WTC11 (cell line): ENCODE measurements at regions not wholly inside any gene's neighbourhood (a gene's known extent, or its start where the extent isn't known, plus 50 kb on each side); places are given as distances from the start of the nearest gene placed in this dataset.

Experiments used
- ATAC-seq: fragments of 200-7000 bp; cut with Tn5 transposase; 2 replicates; pipeline ENCODE4 v1.10.0; 2021; ENCODE audit warnings: mild to moderate bottlenecking, moderate library complexity
- CTCF ChIA-PET: fragments of 300-600 bp; sonication (Branson Sonifier 250); formaldehyde crosslinking; loops from one replicate; lab custom pipeline; 2021; ENCODE audit warnings: antibody characterized with exemption; lab: Charles Lee
- POLR2A ChIA-PET: fragments of 350-600 bp; sonication (Branson Sonifier 250); formaldehyde crosslinking; loops from one replicate; lab custom pipeline; 2021; ENCODE audit warnings: antibody characterized with exemption; lab: Charles Lee
- DNase-seq: peaks from one replicate; pipeline ENCODE4 v3.0.0; 2021; ENCODE audit warnings: low spot score
- H3K27ac Mint-ChIP-seq: 2 replicates; pipeline ENCODE4 v1.8.0; 2021; ENCODE audit warnings: mixed read lengths
- H3K27me3 Mint-ChIP-seq: 2 replicates; pipeline ENCODE4 v1.8.0; 2021; ENCODE audit warnings: low read depth, mild to moderate bottlenecking, moderate library complexity, mixed read lengths
- H3K36me3 Mint-ChIP-seq: 2 replicates; pipeline ENCODE4 v1.8.0; 2021; ENCODE audit warnings: mixed read lengths
- H3K4me1 Mint-ChIP-seq: 2 replicates; pipeline ENCODE4 v1.8.0; 2022; ENCODE audit warnings: mixed read lengths
- H3K4me3 Mint-ChIP-seq: 2 replicates; pipeline ENCODE4 v1.8.0; 2021; ENCODE audit warnings: mild to moderate bottlenecking, moderate library complexity, mixed read lengths
- H3K9me3 Mint-ChIP-seq: 2 replicates; pipeline ENCODE4 v1.8.0; 2021; ENCODE audit warnings: mixed read lengths
- CREB1 ChIP-seq: sonication (generic); formaldehyde crosslinking; IDR thresholded peaks from 2 replicates; pipeline ENCODE4 v1.8.0; 2023; ENCODE audit warnings: mild to moderate bottlenecking, missing genetic modification reagents
- CREM ChIP-seq: sonication (generic); formaldehyde crosslinking; IDR thresholded peaks from 2 replicates; pipeline ENCODE4 v1.8.1; 2022; ENCODE audit warnings: mild to moderate bottlenecking, missing genetic modification reagents, moderate library complexity
- FOXJ3 ChIP-seq: sonication (generic); formaldehyde crosslinking; IDR thresholded peaks from 2 replicates; pipeline ENCODE4 v1.9.0; 2021; ENCODE audit warnings: missing genetic modification reagents, mild to moderate bottlenecking, borderline replicate concordance
- GTF2I ChIP-seq: fragments of 250-450 bp; sonication (Bioruptor Pico); conservative IDR thresholded peaks from 2 replicates; pipeline ENCODE4 v1.4.0; 2021; ENCODE audit warnings: mild to moderate bottlenecking
- IRF2 ChIP-seq: sonication (generic); formaldehyde crosslinking; IDR thresholded peaks from 2 replicates; pipeline ENCODE4 v1.8.0; 2022; ENCODE audit warnings: low read depth, missing genetic modification reagents, borderline replicate concordance
- KAT7 ChIP-seq: sonication (generic); formaldehyde crosslinking; IDR thresholded peaks from 2 replicates; pipeline ENCODE4 v1.8.1; 2023; ENCODE audit warnings: missing genetic modification reagents, mild to moderate bottlenecking, borderline replicate concordance
- NFATC4 ChIP-seq: fragments of 250-450 bp; sonication (Bioruptor Pico); IDR thresholded peaks from 2 replicates; pipeline ENCODE4 v1.9.0; 2021; ENCODE audit warnings: mild to moderate bottlenecking
- PRRX2 ChIP-seq: fragments of 250-450 bp; sonication (Bioruptor Pico); IDR thresholded peaks from 2 replicates; pipeline ENCODE4 v1.8.0; 2021; ENCODE audit warnings: mild to moderate bottlenecking
- RELA ChIP-seq: sonication (generic); formaldehyde crosslinking; IDR thresholded peaks from 2 replicates; pipeline ENCODE4 v1.8.1; 2022; ENCODE audit warnings: missing genetic modification reagents, mild to moderate bottlenecking, borderline replicate concordance
- SOX15 ChIP-seq: fragments of 250-450 bp; sonication (Bioruptor Pico); IDR thresholded peaks from 2 replicates; pipeline ENCODE4 v1.9.0; 2021; ENCODE audit warnings: mild to moderate bottlenecking
- TEAD1 ChIP-seq: sonication (generic); formaldehyde crosslinking; IDR thresholded peaks from 2 replicates; pipeline ENCODE4 v1.8.0; 2022; ENCODE audit warnings: mild to moderate bottlenecking, missing genetic modification reagents
- TEAD4 ChIP-seq: sonication (generic); formaldehyde crosslinking; IDR thresholded peaks from 2 replicates; pipeline ENCODE4 v1.8.0; 2022; ENCODE audit warnings: mild to moderate bottlenecking, missing genetic modification reagents
- ZBTB21 ChIP-seq: sonication (generic); formaldehyde crosslinking; IDR thresholded peaks from 2 replicates; pipeline ENCODE4 v1.8.1; 2023; ENCODE audit warnings: mild to moderate bottlenecking, missing genetic modification reagents, borderline replicate concordance
- TF ChIP-seq, protein P1 (sequence below): sonication (generic); formaldehyde crosslinking; IDR thresholded peaks from 2 replicates; pipeline ENCODE4 v1.8.0; 2022; ENCODE audit warnings: mild to moderate bottlenecking, missing genetic modification reagents
- TF ChIP-seq, protein P2 (sequence below): sonication (generic); formaldehyde crosslinking; IDR thresholded peaks from 2 replicates; pipeline ENCODE4 v1.8.0; 2022; ENCODE audit warnings: mild to moderate bottlenecking, missing genetic modification reagents
- TF ChIP-seq, protein P3 (sequence below): sonication (generic); formaldehyde crosslinking; IDR thresholded peaks from 2 replicates; pipeline ENCODE4 v1.8.0; 2023; ENCODE audit warnings: mild to moderate bottlenecking, missing genetic modification reagents
- TF ChIP-seq, protein P4 (sequence below): fragments of 250-450 bp; sonication (Bioruptor Pico); IDR thresholded peaks from 2 replicates; pipeline ENCODE4 v1.9.0; 2021; ENCODE audit warnings: mild to moderate bottlenecking
- TF ChIP-seq, protein P5 (sequence below): sonication (generic); formaldehyde crosslinking; IDR thresholded peaks from 2 replicates; pipeline ENCODE4 v1.8.1; 2022; ENCODE audit warnings: mild to moderate bottlenecking, missing genetic modification reagents, moderate library complexity, borderline replicate concordance
- TF ChIP-seq, protein P6 (sequence below): fragments of 250-450 bp; sonication (Bioruptor Pico); IDR thresholded peaks from 2 replicates; pipeline ENCODE4 v2.1.2; 2022; ENCODE audit warnings: mild to moderate bottlenecking, moderate library complexity
- TF ChIP-seq, protein P7 (sequence below): fragments of 250-450 bp; sonication (Bioruptor Pico); IDR thresholded peaks from 2 replicates; pipeline ENCODE4 v1.8.0; 2021; ENCODE audit warnings: mild to moderate bottlenecking
- TF ChIP-seq, protein P8 (sequence below): sonication (generic); formaldehyde crosslinking; IDR thresholded peaks from 2 replicates; pipeline ENCODE4 v1.8.0; 2022; ENCODE audit warnings: mild to moderate bottlenecking, missing genetic modification reagents
- TF ChIP-seq, protein P9 (sequence below): sonication (generic); formaldehyde crosslinking; IDR thresholded peaks from 2 replicates; pipeline ENCODE4 v1.8.1; 2022; ENCODE audit warnings: missing genetic modification reagents, borderline replicate concordance
- TF ChIP-seq, protein P10 (sequence below): fragments of 250-450 bp; sonication (Bioruptor Pico); IDR thresholded peaks from 2 replicates; pipeline ENCODE4 v1.9.0; 2021; ENCODE audit warnings: moderate library complexity, mild to moderate bottlenecking, inconsistent platforms, borderline replicate concordance

DNA sequence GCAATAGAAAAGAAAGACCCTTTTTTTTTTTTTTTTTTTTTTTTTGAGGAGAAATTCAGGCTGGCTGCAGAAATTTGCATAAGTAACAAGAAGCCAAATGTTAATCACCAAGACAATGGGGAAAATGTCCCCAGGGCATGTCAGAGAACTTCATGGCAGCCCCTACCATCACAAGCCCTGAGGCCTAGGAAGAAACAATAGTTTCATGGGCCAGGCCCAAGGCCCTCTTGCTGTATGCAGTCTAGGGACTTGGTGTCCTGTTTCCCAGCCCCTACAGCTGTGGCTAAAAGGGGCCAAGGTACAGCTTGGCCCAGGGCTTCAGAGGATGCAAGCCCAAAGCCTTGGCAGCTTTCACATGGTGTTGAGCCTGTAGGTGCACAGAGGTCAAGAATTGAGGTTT lies 88.4 kb upstream of the TPP2 start:
- Mint-ChIP-seq H3K4me1 (peaks cover 15% of the 10 kb centered on the region), H3K9me3 (peaks cover 32% of the 10 kb centered on the region), H3K36me3 (peaks cover 18% of the 10 kb centered on the region)
- POLR2A ChIA-PET: no interaction called here
- peak; percentile 51 for ATAC-seq
- no peak for DNase-seq
- TF ChIP-seq, protein P1, sequence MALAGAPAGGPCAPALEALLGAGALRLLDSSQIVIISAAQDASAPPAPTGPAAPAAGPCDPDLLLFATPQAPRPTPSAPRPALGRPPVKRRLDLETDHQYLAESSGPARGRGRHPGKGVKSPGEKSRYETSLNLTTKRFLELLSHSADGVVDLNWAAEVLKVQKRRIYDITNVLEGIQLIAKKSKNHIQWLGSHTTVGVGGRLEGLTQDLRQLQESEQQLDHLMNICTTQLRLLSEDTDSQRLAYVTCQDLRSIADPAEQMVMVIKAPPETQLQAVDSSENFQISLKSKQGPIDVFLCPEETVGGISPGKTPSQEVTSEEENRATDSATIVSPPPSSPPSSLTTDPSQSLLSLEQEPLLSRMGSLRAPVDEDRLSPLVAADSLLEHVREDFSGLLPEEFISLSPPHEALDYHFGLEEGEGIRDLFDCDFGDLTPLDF: no peak
- TF ChIP-seq, protein P2, sequence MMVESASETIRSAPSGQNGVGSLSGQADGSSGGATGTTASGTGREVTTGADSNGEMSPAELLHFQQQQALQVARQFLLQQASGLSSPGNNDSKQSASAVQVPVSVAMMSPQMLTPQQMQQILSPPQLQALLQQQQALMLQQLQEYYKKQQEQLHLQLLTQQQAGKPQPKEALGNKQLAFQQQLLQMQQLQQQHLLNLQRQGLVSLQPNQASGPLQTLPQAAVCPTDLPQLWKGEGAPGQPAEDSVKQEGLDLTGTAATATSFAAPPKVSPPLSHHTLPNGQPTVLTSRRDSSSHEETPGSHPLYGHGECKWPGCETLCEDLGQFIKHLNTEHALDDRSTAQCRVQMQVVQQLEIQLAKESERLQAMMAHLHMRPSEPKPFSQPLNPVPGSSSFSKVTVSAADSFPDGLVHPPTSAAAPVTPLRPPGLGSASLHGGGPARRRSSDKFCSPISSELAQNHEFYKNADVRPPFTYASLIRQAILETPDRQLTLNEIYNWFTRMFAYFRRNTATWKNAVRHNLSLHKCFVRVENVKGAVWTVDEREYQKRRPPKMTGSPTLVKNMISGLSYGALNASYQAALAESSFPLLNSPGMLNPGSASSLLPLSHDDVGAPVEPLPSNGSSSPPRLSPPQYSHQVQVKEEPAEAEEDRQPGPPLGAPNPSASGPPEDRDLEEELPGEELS (CRISPR knock-in tag): no peak
- TF ChIP-seq, protein P3, sequence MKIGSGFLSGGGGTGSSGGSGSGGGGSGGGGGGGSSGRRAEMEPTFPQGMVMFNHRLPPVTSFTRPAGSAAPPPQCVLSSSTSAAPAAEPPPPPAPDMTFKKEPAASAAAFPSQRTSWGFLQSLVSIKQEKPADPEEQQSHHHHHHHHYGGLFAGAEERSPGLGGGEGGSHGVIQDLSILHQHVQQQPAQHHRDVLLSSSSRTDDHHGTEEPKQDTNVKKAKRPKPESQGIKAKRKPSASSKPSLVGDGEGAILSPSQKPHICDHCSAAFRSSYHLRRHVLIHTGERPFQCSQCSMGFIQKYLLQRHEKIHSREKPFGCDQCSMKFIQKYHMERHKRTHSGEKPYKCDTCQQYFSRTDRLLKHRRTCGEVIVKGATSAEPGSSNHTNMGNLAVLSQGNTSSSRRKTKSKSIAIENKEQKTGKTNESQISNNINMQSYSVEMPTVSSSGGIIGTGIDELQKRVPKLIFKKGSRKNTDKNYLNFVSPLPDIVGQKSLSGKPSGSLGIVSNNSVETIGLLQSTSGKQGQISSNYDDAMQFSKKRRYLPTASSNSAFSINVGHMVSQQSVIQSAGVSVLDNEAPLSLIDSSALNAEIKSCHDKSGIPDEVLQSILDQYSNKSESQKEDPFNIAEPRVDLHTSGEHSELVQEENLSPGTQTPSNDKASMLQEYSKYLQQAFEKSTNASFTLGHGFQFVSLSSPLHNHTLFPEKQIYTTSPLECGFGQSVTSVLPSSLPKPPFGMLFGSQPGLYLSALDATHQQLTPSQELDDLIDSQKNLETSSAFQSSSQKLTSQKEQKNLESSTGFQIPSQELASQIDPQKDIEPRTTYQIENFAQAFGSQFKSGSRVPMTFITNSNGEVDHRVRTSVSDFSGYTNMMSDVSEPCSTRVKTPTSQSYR: no peak
- TF ChIP-seq RELA (CRISPR knock-in tag): no peak
- no peak for TF ChIP-seq CREB1 (CRISPR knock-in tag)
- no peak for TF ChIP-seq SOX15
- TF ChIP-seq, protein P4, sequence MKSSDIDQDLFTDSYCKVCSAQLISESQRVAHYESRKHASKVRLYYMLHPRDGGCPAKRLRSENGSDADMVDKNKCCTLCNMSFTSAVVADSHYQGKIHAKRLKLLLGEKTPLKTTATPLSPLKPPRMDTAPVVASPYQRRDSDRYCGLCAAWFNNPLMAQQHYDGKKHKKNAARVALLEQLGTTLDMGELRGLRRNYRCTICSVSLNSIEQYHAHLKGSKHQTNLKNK (CRISPR knock-in tag): no peak
- TF ChIP-seq NFATC4: no peak
- TF ChIP-seq KAT7 (CRISPR knock-in tag): no peak
- TF ChIP-seq CREM (CRISPR knock-in tag): no peak
- no peak for TF ChIP-seq ZBTB21 (CRISPR knock-in tag)
- TF ChIP-seq IRF2: no peak
- TF ChIP-seq TEAD4 (CRISPR knock-in tag): no peak
- TF ChIP-seq FOXJ3: no peak
- TF ChIP-seq, protein P5, sequence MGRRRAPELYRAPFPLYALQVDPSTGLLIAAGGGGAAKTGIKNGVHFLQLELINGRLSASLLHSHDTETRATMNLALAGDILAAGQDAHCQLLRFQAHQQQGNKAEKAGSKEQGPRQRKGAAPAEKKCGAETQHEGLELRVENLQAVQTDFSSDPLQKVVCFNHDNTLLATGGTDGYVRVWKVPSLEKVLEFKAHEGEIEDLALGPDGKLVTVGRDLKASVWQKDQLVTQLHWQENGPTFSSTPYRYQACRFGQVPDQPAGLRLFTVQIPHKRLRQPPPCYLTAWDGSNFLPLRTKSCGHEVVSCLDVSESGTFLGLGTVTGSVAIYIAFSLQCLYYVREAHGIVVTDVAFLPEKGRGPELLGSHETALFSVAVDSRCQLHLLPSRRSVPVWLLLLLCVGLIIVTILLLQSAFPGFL (CRISPR knock-in tag): no peak
- TF ChIP-seq, protein P6, sequence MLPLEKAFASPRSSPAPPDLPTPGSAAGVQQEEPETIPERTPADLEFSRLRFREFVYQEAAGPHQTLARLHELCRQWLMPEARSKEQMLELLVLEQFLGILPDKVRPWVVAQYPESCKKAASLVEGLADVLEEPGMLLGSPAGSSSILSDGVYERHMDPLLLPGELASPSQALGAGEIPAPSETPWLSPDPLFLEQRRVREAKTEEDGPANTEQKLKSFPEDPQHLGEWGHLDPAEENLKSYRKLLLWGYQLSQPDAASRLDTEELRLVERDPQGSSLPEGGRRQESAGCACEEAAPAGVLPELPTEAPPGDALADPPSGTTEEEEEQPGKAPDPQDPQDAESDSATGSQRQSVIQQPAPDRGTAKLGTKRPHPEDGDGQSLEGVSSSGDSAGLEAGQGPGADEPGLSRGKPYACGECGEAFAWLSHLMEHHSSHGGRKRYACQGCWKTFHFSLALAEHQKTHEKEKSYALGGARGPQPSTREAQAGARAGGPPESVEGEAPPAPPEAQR (CRISPR knock-in tag): no peak
- TF ChIP-seq, all 79 proteins: peak for 0
- CTCF ChIA-PET: no interaction called here
- H3K4me3 Mint-ChIP-seq: no peak overlapping the region
- no peaks in the 10 kb centered on the region; the same call in 1 of the 2 replicates for H3K27me3 Mint-ChIP-seq
- H3K27ac Mint-ChIP-seq: no peak overlapping the region

DNA sequence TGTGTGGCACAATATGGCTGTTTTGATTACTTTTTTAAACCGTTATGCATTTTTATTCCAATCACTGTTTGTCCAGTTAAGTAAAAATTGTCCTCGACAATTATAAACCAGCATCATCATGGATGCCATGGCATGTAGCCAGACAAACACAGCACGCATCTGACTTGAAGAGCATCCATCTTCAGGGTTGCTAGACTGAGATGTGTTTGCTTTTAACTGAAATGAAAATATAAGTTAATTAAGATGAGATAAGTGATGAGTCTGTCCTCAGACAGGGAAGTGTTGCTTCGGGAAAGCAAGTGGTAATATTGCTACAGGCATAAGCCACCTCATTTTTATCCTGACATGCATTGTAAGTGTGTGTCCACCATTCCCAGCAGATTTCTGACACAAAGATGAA lies 92.8 kb upstream of the TPP2 start:
- ChIA-PET POLR2A (no interaction called here), CTCF (no interaction called here)
- ATAC-seq (no peak), DNase-seq (no peak)
- peaks cover 28% of the 10 kb centered on the region for H3K9me3 Mint-ChIP-seq
- no peak overlapping the region for H3K27ac Mint-ChIP-seq
- peaks cover 13% of the 10 kb centered on the region for H3K36me3 Mint-ChIP-seq
- no peak overlapping the region for H3K4me3 Mint-ChIP-seq
- peaks cover 40% of the 10 kb centered on the region for H3K4me1 Mint-ChIP-seq
- H3K27me3 Mint-ChIP-seq: no peaks in the 10 kb centered on the region; the same call in 1 of the 2 replicates
- TF ChIP-seq PRRX2 (no peak), GTF2I (CRISPR knock-in tag) (no peak), TEAD1 (no peak), SOX15 (no peak)
- TF ChIP-seq, protein P7, sequence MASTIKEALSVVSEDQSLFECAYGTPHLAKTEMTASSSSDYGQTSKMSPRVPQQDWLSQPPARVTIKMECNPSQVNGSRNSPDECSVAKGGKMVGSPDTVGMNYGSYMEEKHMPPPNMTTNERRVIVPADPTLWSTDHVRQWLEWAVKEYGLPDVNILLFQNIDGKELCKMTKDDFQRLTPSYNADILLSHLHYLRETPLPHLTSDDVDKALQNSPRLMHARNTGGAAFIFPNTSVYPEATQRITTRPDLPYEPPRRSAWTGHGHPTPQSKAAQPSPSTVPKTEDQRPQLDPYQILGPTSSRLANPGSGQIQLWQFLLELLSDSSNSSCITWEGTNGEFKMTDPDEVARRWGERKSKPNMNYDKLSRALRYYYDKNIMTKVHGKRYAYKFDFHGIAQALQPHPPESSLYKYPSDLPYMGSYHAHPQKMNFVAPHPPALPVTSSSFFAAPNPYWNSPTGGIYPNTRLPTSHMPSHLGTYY (CRISPR knock-in tag): no peak
- TF ChIP-seq, protein P8, sequence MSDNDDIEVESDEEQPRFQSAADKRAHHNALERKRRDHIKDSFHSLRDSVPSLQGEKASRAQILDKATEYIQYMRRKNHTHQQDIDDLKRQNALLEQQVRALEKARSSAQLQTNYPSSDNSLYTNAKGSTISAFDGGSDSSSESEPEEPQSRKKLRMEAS (CRISPR knock-in tag): no peak
- TF ChIP-seq, protein P9, sequence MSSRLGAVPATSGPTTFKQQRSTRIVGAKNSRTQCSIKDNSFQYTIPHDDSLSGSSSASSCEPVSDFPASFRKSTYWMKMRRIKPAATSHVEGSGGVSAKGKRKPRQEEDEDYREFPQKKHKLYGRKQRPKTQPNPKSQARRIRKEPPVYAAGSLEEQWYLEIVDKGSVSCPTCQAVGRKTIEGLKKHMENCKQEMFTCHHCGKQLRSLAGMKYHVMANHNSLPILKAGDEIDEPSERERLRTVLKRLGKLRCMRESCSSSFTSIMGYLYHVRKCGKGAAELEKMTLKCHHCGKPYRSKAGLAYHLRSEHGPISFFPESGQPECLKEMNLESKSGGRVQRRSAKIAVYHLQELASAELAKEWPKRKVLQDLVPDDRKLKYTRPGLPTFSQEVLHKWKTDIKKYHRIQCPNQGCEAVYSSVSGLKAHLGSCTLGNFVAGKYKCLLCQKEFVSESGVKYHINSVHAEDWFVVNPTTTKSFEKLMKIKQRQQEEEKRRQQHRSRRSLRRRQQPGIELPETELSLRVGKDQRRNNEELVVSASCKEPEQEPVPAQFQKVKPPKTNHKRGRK (CRISPR knock-in tag): no peak
- TF ChIP-seq, protein P10, sequence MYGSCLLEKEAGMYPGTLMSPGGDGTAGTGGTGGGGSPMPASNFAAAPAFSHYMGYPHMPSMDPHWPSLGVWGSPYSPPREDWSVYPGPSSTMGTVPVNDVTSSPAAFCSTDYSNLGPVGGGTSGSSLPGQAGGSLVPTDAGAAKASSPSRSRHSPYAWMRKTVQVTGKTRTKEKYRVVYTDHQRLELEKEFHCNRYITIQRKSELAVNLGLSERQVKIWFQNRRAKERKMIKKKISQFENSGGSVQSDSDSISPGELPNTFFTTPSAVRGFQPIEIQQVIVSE (CRISPR knock-in tag): no peak
